HL-60 (cell line): ENCODE measurements at regions not wholly inside any gene's neighbourhood (a gene's known extent, or its start where the extent isn't known, plus 50 kb on each side); places are given as distances from the start of the nearest gene placed in this dataset.

Experiments
- CTCF ChIP-seq: IDR thresholded peaks from one replicate; pipeline ENCODE4 v1.5.1; 2011; ENCODE audit warnings: low read length, control low read depth, inconsistent platforms; ENCODE audit not compliant: insufficient read depth
- POLR2AphosphoS5 ChIP-seq: IDR thresholded peaks from 2 replicates; pipeline ENCODE4 v1.6.1; 2012; ENCODE audit warnings: low read depth
- SPI1 ChIP-seq: IDR thresholded peaks from 2 replicates; pipeline ENCODE4 v1.6.1; 2012; ENCODE audit warnings: low read depth, mild to moderate bottlenecking, borderline replicate concordance

DNA sequence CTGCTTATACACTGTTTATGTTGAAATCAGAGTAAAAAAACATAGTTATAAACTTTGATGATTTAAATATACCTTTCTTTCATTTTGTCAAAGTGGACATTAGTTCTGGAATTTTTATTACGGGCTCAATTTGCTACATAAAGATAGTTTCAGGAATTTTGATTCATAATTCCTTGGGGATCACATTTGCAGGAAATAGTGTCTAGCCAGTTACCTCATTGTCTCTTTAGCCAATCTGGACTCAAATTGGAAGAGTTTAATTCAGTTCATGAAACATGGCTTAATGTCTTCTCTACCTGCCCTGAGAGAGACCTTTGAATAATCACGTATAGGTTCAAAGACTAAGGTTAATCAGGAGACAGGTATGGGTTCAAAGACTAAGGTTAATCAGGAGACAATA, 262.6 kb downstream of the HGF start:
- TF ChIP-seq CTCF, result no peak
- TF ChIP-seq POLR2AphosphoS5, result no peak
- TF ChIP-seq SPI1, result no peak
